ENCODE measurements at regions not wholly inside any gene's neighbourhood (a gene's known extent, or its start where the extent isn't known, plus 50 kb on each side); places are given as distances from the start of the nearest gene placed in this dataset.

DNA sequence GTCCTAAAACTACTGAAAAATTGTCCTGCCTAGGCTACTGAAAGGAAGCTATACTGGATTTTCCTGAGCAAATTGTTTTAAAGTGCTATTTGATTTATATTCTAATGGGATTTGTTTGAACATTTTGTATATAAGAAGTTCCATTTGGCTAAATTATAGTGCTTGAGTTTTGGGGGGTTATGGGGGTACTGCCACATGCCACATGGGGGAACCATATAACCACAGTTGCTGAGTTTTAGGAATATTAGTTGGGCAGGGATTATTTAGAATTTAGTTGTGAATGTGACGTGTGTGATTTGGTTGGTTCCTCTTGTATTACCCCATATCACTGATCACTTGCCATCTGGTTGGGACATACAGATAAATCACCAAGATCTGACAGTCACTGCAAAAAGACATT, 224.5 kb upstream of the TAPT1 start:
- no peak for DNase-seq
- ATAC-seq (ENCODE audit: low read depth in 2 of 2), result no peak
- Mint-ChIP-seq H3K36me3 (peaks cover 5 to 7% of the 10 kb centered on the region in 2 donors), H3K9me3 (peaks cover 0 to 4% (median 0%) of the 10 kb centered on the region in 7 donors), H3K4me1 (no peaks in the 10 kb centered on the region), H3K27ac (no peak overlapping the region), H3K4me3 (no peak overlapping the region), H3K27me3 (peaks cover 0 to 5% (median 0%) of the 10 kb centered on the region in 3 donors)

DNA sequence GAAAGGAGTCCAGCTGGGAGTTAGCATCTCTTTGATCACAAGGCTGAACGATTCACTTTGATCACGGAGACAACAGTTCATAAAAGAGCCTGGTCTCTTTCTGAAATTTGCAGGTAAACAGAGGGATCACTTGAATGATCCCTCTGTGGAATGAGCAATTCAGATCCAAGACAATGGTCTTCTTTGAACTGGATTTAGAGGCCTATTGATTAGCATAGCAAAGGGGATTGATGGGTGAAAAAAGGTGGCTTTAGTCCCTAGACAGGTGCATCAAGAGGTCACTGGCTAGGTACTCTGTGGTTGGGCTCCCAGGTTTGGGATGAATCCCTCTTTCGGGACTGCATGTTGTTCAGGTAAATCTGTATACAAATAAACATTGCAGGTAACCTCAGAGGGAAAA, 223.8 kb upstream of the TAPT1 start:
- DNase-seq (no peak), ATAC-seq (ENCODE audit: low read depth in 2 of 2) (no peak)
- Mint-ChIP-seq H3K27me3 (peaks cover 0 to 2% (median 0%) of the 10 kb centered on the region in 3 donors), H3K27ac (no peak overlapping the region), H3K9me3 (peaks cover 0 to 4% (median 0%) of the 10 kb centered on the region in 7 donors), H3K4me3 (no peak overlapping the region), H3K4me1 (no peaks in the 10 kb centered on the region), H3K36me3 (peaks cover 0 to 7% of the 10 kb centered on the region in 2 donors)

DNA sequence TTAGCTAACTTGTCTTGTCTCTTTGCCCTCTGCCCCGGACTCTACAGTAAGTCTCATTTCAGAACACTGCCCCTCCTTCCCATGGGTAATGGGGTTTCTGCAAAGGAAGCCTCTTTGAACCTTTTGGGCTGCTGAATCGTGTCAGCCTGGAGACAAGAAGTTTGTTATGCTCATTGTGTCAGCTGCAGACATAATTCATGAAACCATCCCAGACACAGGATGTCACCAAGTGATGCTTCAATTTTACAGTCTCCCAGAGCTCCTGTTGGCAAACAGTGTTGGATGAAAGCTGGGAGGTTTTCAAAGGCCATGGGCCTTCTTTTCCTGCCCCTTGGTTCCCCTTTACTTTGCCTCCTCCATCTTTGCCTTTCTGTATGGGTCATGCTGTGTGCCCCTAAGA, 223.1 kb upstream of the TAPT1 start:
- no peak overlapping the region for H3K27ac Mint-ChIP-seq
- no peak overlapping the region for H3K4me3 Mint-ChIP-seq
- ATAC-seq (ENCODE audit: low read depth in 2 of 2), result no peak

GRCh38 chr4:16448241-16448840, 222.1 kb upstream of the TAPT1 start:
- H3K4me3 Mint-ChIP-seq, result no peak overlapping the region
- no peak overlapping the region for H3K27ac Mint-ChIP-seq
- peaks cover 0 to 4% (median 0%) of the 10 kb centered on the region in 3 donors for H3K4me1 Mint-ChIP-seq
- DNase-seq (no peak), ATAC-seq (ENCODE audit: low read depth in 2 of 2) (no peak)
- H3K27me3 Mint-ChIP-seq, result no peaks in the 10 kb centered on the region
- H3K36me3 Mint-ChIP-seq, result peaks cover 0 to 7% of the 10 kb centered on the region in 2 donors
- peaks cover 0 to 3% (median 0%) of the 10 kb centered on the region in 7 donors for H3K9me3 Mint-ChIP-seq

More for the DNA sequence above, 223.1 kb upstream of the TAPT1 start:
- Mint-ChIP-seq H3K27me3 (no peaks in the 10 kb centered on the region), H3K36me3 (peaks cover 0 to 7% of the 10 kb centered on the region in 2 donors), H3K9me3 (peaks cover 0 to 4% (median 0%) of the 10 kb centered on the region in 7 donors), H3K4me1 (no peaks in the 10 kb centered on the region)
- no peak for DNase-seq

- H3K27ac Mint-ChIP-seq, result no peak overlapping the region
- peaks cover 0 to 3% (median under 1%) of the 10 kb centered on the region in 7 donors for H3K9me3 Mint-ChIP-seq
- ATAC-seq (ENCODE audit: low read depth in 2 of 2) (peak in 1 of 2 donors; percentile 28), DNase-seq (peak; percentile 7)
- H3K27me3 Mint-ChIP-seq, result no peaks in the 10 kb centered on the region
- H3K4me1 Mint-ChIP-seq, result peaks cover 6 to 12% (median 11%) of the 10 kb centered on the region in 3 donors
- no peak overlapping the region for H3K4me3 Mint-ChIP-seq
- no peaks in the 10 kb centered on the region for H3K36me3 Mint-ChIP-seq
These were observed 217.3 kb upstream of the TAPT1 start for GRCh38 chr4:16443504-16444088.

DNA sequence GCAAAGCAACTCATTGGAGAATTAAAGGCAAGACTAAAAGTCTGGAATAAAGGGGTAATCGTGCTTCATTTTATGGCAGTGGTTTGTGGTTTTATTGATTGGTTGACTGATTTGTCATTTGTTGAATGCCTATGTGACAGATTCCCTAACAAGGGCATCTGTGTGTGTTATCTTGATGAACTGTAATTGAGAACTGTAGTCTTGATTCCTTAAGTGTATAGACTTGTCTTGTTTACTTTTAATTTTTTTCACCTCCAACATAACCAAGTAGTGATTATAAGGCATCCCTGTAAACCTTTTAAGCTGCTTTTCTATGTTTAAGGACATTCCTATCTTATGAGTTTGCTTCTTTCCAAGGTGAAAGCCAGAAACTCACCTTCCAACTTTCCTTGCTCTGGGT, 216.0 kb upstream of the TAPT1 start:
- ATAC-seq (ENCODE audit: low read depth in 2 of 2) (no peak), DNase-seq (no peak)
- H3K4me1 Mint-ChIP-seq, result peaks cover 6 to 12% (median 11%) of the 10 kb centered on the region in 3 donors
- peak overlapping the region in 1 of 6 donors; percentile 92 for H3K27ac Mint-ChIP-seq
- no peaks in the 10 kb centered on the region for H3K27me3 Mint-ChIP-seq
- H3K9me3 Mint-ChIP-seq, result peaks cover 2 to 13% (median 9%) of the 10 kb centered on the region in 7 donors
- peaks cover 0 to 5% of the 10 kb centered on the region in 2 donors for H3K36me3 Mint-ChIP-seq
- no peak overlapping the region for H3K4me3 Mint-ChIP-seq

GRCh38 chr4:16439768-16440167, 213.5 kb upstream of the TAPT1 start:
- ATAC-seq (ENCODE audit: low read depth in 2 of 2) (no peak), DNase-seq (no peak)
- Mint-ChIP-seq H3K36me3 (peaks cover 0 to 7% of the 10 kb centered on the region in 2 donors), H3K27ac (no peak overlapping the region), H3K27me3 (peaks cover 0 to 2% (median 0%) of the 10 kb centered on the region in 3 donors), H3K9me3 (peaks cover 2 to 16% (median 10%) of the 10 kb centered on the region in 7 donors), H3K4me3 (no peak overlapping the region), H3K4me1 (peaks cover 6 to 12% (median 11%) of the 10 kb centered on the region in 3 donors)

- H3K4me1 Mint-ChIP-seq, result peaks cover 6 to 12% (median 11%) of the 10 kb centered on the region in 3 donors
- H3K9me3 Mint-ChIP-seq, result peaks cover 4 to 20% (median 14%) of the 10 kb centered on the region in 7 donors
- DNase-seq (no peak), ATAC-seq (ENCODE audit: low read depth in 2 of 2) (no peak)
- peaks cover 0 to 13% of the 10 kb centered on the region in 2 donors for H3K36me3 Mint-ChIP-seq
- no peak overlapping the region for H3K27ac Mint-ChIP-seq
- H3K27me3 Mint-ChIP-seq, result peaks cover 0 to 4% (median 0%) of the 10 kb centered on the region in 3 donors
- H3K4me3 Mint-ChIP-seq, result no peak overlapping the region
These were observed 212.7 kb upstream of the TAPT1 start for GRCh38 chr4:16438986-16439385.

DNA sequence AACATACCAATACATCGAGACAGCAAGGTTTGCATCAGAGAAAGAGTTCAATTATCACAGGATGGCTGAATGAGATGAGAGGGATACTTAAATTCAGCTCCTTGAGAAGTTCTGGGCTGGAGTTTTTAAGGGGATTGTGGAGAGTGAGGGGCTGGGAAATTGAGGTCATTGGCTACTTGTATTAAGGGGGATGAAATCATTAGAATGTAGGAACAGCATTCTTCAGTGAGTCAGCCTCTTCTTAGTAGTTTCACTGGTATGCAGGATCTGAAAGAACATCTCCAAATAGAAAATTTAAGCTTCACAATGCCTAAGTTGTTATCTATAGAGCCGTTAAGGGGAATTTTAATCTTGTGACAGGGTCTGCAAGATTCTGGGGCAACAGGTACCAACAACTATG, 211.6 kb upstream of the TAPT1 start:
- ATAC-seq (ENCODE audit: low read depth in 2 of 2) (no peak), DNase-seq (no peak)
- Mint-ChIP-seq H3K27ac (no peak overlapping the region), H3K4me3 (no peak overlapping the region), H3K27me3 (peaks cover 0 to 4% (median under 1%) of the 10 kb centered on the region in 3 donors), H3K4me1 (peaks cover 6 to 12% (median 7%) of the 10 kb centered on the region in 3 donors), H3K9me3 (peaks cover 4 to 21% (median 14%) of the 10 kb centered on the region in 7 donors), H3K36me3 (peaks cover 0 to 13% of the 10 kb centered on the region in 2 donors)

DNA sequence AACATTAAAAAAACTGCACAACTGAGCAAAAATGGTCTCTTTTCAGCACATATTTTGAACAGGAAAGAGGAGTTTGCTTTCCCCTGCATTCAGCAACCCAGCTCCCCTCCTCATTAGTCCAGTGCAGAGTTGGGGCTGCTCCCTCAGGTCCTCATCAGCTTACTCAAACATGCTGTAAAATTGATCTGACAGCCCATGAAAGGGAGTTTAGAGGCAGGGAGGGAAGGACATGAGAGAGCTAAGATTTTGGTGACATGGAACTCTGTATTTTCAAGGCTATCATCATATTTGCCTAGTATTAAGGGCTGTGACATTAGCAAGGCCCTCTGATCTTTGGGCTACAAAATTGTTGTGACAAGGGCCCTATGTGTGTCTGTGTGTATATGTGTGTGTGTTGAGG, 205.6 kb upstream of the TAPT1 start:
- H3K27ac Mint-ChIP-seq, result no peak overlapping the region
- no peak for DNase-seq
- ATAC-seq (ENCODE audit: low read depth in 2 of 2), result no peak
- no peaks in the 10 kb centered on the region for H3K4me1 Mint-ChIP-seq
- H3K36me3 Mint-ChIP-seq, result peaks cover 0 to 8% of the 10 kb centered on the region in 2 donors
- H3K9me3 Mint-ChIP-seq, result peaks cover 0 to 11% (median 6%) of the 10 kb centered on the region in 7 donors
- no peak overlapping the region for H3K4me3 Mint-ChIP-seq
- H3K27me3 Mint-ChIP-seq, result peaks cover 4 to 18% (median 14%) of the 10 kb centered on the region in 3 donors

GRCh38 chr4:16418814-16419213, 192.5 kb upstream of the TAPT1 start:
- Mint-ChIP-seq H3K4me1 (peaks cover 0 to 10% (median 4%) of the 10 kb centered on the region in 3 donors), H3K27ac (no peak overlapping the region), H3K36me3 (peaks cover 0 to 25% of the 10 kb centered on the region in 2 donors), H3K4me3 (no peak overlapping the region), H3K27me3 (peaks cover 0 to 7% (median 3%) of the 10 kb centered on the region in 3 donors), H3K9me3 (peaks cover 11 to 48% (median 25%) of the 10 kb centered on the region in 7 donors)
- ATAC-seq (ENCODE audit: low read depth in 2 of 2), result no peak
- no peak for DNase-seq

GRCh38 chr4:16417198-16417597, 190.9 kb upstream of the TAPT1 start:
- H3K4me1 Mint-ChIP-seq, result peaks cover 0 to 10% (median 4%) of the 10 kb centered on the region in 3 donors
- ATAC-seq (ENCODE audit: low read depth in 2 of 2), result peak in 1 of 2 donors; percentile 28
- H3K27ac Mint-ChIP-seq, result peak overlapping the region in 2 of 6 donors; percentile 27 to 51

DNA sequence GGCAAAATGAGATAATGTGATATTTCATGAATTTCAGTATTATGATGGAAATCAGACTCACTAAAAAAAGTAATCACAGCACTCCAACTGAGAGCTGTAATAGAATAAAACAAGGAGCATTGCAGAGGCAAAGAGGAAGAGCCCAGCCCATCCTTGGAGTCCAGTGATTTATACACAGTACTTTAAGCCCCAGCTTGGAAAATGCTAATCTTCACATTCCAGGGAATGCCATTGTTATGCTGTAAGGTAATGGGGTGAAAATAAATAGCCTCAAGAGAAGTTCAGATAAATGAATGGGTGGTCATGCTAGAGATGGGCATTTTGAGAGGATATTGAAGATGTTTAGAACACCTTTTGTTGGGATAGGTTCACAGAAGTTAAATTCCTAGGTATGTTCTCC, 190.3 kb upstream of the TAPT1 start:
- Mint-ChIP-seq H3K27ac (no peak overlapping the region), H3K4me3 (no peak overlapping the region), H3K4me1 (peaks cover 0 to 10% (median 4%) of the 10 kb centered on the region in 3 donors), H3K9me3 (peaks cover 11 to 50% (median 25%) of the 10 kb centered on the region in 7 donors), H3K36me3 (peaks cover 0 to 25% of the 10 kb centered on the region in 2 donors), H3K27me3 (peaks cover 0 to 12% (median 7%) of the 10 kb centered on the region in 3 donors)
- DNase-seq (no peak), ATAC-seq (ENCODE audit: low read depth in 2 of 2) (no peak)

More at GRCh38 chr4:16417198-16417597, 190.9 kb upstream of the TAPT1 start:
- Mint-ChIP-seq H3K4me3 (no peak overlapping the region), H3K27me3 (peaks cover 0 to 12% (median 7%) of the 10 kb centered on the region in 3 donors), H3K36me3 (peaks cover 0 to 25% of the 10 kb centered on the region in 2 donors), H3K9me3 (peaks cover 11 to 50% (median 25%) of the 10 kb centered on the region in 7 donors)
- DNase-seq, result no peak

DNA sequence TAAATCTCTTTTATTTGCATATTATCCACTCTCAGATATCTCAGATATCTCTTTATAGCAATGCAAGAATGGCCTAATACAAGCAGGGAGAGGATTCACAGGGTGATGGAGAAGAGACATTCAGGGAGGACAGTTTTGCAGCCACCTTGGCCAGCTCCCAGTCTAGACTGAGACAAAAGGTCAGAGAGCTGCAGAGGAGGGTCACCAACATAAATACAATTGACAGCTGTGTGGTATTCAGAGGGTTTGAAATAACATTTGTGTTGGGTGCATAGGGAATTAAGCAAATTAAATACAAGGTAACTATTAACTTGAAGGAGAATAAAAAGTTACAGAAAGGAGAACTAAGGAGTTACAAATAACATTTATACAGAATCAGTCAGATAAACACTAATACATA, 189.5 kb upstream of the TAPT1 start:
- Mint-ChIP-seq H3K36me3 (peaks cover 0 to 25% of the 10 kb centered on the region in 2 donors), H3K4me1 (peaks cover 0 to 10% (median 4%) of the 10 kb centered on the region in 3 donors), H3K27me3 (peaks cover 1 to 9% (median 7%) of the 10 kb centered on the region in 3 donors), H3K9me3 (peaks cover 11 to 46% (median 25%) of the 10 kb centered on the region in 7 donors), H3K4me3 (no peak overlapping the region), H3K27ac (no peak overlapping the region)
- no peak for ATAC-seq (ENCODE audit: low read depth in 2 of 2)
- DNase-seq, result no peak
